Ovary (tissue), 7 donors: ENCODE measurements at regions not wholly inside any gene's neighbourhood (a gene's known extent, or its start where the extent isn't known, plus 50 kb on each side); places are given as distances from the start of the nearest gene placed in this dataset.
A peak's percentile ranks its signal among the peaks of the same experiment; 100 is the strongest.

Experiments
- DNase-seq, 5 donors: peaks; one replicate each; pipeline ENCODE4 v3.0.0-alpha.2; 2019 to 2020
- H3K27ac ChIP-seq, 2 donors: fragments of 200-600 bp; one replicate each; pipeline versions ENCODE4 v1.5.1 to v1.8.0; 2019 to 2022
- H3K27me3 ChIP-seq: fragments of 200-600 bp; one replicate; pipeline ENCODE4 v1.8.0; 2022
- H3K36me3 ChIP-seq: fragments of 200-600 bp; sonication (generic); one replicate; pipeline ENCODE4 v1.5.1; 2019
- H3K4me1 ChIP-seq: one replicate; pipeline ENCODE4 v1.8.1; 2013; ENCODE audit warnings: mild to moderate bottlenecking, moderate library complexity; ENCODE audit not compliant: insufficient read depth
- H3K4me3 ChIP-seq: fragments of 200-600 bp; sonication (generic); one replicate; pipeline ENCODE4 v1.5.1; 2017
- H3K9me3 ChIP-seq, 2 donors: fragments of 200-600 bp in 1 of 2; sonication (generic) in 1 of 2; one replicate each; pipeline versions ENCODE4 v1.5.1 to v1.8.1; 2013 to 2019; ENCODE audit warnings: mild to moderate bottlenecking in 1 of 2, moderate library complexity in 1 of 2
- EP300 ChIP-seq: sonication (generic); formaldehyde crosslinking; IDR thresholded peaks from one replicate; pipeline ENCODE4 v1.6.1; 2017; ENCODE audit warnings: antibody characterized with exemption
- POLR2A ChIP-seq: fragments of 450-650 bp; IDR thresholded peaks from one replicate; pipeline ENCODE4 v1.6.1; 2017; ENCODE audit warnings: antibody characterized with exemption, mild to moderate bottlenecking, moderate library complexity
- WGBS, 3 donors: extraction: QIAGEN DNeasy Blood & Tissue Kit in 1 of 3; methylation state at CpG; one replicate each; pipeline versions ENCODE4 v1.1.5 to v1.1.7; 2013 to 2017; 5-methylcytosine and 5-hydroxymethylcytosine counted together
- intact Hi-C, 4 donors: fragments of 100-400 bp; cut with DNase I; formaldehyde crosslinking; loops; one replicate each; pipeline versions ENCODE4 v1.11.0 to v1.15.1; 2022 to 2023
- TF ChIP-seq, protein P1 (sequence below), 3 donors: fragments of 450-650 bp in 2 of 3; fragments of 200-600 bp in 1 of 3; IDR thresholded peaks; one replicate each; pipeline versions ENCODE4 v1.5.1 to v1.8.0; 2016 to 2022; ENCODE audit warnings: antibody characterized with exemption in 3 of 3, mild to moderate bottlenecking in 1 of 3
- donor health status: DM: no; HTN: no; CAD: no; lungs with moderate emphysema.
- donor health status: DM: no; HTN: no; CAD: no.
- donor health status: Bipolar disorder and iron deficiency.
- donor health status: DM: no; HTN: no; CAD: no.
- donor health status: DM: yes; HTN: yes; CAD: no.

DNA sequence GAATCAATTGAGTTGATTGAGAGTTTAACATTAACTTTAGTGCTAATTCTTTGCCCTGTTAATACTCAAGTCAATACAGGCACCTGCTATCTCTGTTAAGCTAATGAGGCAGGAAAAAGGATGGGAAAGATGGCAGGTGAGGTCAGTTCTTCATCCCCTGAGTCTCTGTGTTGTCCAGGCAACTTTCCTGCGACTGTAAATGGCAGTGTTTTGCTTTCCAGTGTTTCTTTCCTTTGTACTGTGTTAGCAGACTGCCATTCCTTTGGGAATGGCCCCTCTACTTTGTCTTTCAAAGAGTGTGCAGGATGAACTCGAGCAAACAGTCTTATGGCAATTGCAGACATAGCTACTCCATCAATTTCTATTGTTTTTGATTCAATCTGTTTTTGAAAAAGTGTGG is 202.2 kb upstream of the VLDLR start:
- no peak for TF ChIP-seq POLR2A
- no peak for TF ChIP-seq EP300
- H3K36me3 ChIP-seq = no peaks in the 10 kb centered on the region
- intact Hi-C loops = loop anchor here in 2 of 4 donors (5.0 to 10.0 kb wide), 2 partner anchors 55 to 203 kb away; partner anchors contain the start of gene VLDLR (in 1 of the 2)
- DNase-seq = no peak
- no peaks in the 10 kb centered on the region for H3K9me3 ChIP-seq
- 43 to 77% (median 64%) methylated on average over 2 of the region's 2 CpGs for WGBS, 3 donors
- H3K4me1 ChIP-seq = peaks cover 9% of the 10 kb centered on the region
- H3K27ac ChIP-seq = peak overlapping the region in 1 of 2 donors; percentile 77
- H3K4me3 ChIP-seq = no peak overlapping the region
- no peaks in the 10 kb centered on the region for H3K27me3 ChIP-seq

DNA sequence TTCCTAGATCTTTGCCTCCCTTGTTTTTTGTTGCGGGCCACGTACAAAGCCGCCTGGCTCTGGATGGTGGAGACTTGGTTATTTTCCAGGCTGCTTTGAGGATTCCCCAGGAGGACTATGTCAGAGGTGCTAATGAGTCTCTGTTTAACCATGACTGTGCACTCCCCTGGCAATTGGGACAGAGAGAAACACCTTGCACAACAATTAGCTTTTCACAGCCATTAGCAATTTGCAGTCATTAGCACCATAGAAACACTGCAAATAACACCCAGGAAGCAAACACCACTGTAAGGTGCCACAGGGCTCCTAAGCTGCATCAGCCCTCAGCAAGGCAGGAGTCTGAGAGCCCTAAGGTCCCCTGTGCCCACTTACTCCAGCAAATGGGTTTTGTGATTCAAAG is 201.0 kb upstream of the VLDLR start:
- Histone ChIP-seq H3K36me3 (no peaks in the 10 kb centered on the region), H3K27me3 (no peaks in the 10 kb centered on the region), H3K4me3 (no peak overlapping the region), H3K4me1 (peaks cover 13% of the 10 kb centered on the region), H3K27ac (peak overlapping the region in 1 of 2 donors; percentile 59), H3K9me3 (no peaks in the 10 kb centered on the region)
- intact Hi-C loops = loop anchor here in 2 of 4 donors (5.0 to 10.0 kb wide), 6 partner anchors 156 to 406 kb away; partner anchors contain the start of genes SMARCA2 (in 1 of the 2) and VLDLR (in 1 of the 2)
- 21 to 64% (median 39%) methylated on average over 3 of the region's 3 CpGs for WGBS, 3 donors
- TF ChIP-seq, protein P1, sequence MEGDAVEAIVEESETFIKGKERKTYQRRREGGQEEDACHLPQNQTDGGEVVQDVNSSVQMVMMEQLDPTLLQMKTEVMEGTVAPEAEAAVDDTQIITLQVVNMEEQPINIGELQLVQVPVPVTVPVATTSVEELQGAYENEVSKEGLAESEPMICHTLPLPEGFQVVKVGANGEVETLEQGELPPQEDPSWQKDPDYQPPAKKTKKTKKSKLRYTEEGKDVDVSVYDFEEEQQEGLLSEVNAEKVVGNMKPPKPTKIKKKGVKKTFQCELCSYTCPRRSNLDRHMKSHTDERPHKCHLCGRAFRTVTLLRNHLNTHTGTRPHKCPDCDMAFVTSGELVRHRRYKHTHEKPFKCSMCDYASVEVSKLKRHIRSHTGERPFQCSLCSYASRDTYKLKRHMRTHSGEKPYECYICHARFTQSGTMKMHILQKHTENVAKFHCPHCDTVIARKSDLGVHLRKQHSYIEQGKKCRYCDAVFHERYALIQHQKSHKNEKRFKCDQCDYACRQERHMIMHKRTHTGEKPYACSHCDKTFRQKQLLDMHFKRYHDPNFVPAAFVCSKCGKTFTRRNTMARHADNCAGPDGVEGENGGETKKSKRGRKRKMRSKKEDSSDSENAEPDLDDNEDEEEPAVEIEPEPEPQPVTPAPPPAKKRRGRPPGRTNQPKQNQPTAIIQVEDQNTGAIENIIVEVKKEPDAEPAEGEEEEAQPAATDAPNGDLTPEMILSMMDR (IDR thresholded peaks at IDR 0.05) = no peak
- TF ChIP-seq POLR2A (no peak), EP300 (no peak)
- DNase-seq = no peak

DNA sequence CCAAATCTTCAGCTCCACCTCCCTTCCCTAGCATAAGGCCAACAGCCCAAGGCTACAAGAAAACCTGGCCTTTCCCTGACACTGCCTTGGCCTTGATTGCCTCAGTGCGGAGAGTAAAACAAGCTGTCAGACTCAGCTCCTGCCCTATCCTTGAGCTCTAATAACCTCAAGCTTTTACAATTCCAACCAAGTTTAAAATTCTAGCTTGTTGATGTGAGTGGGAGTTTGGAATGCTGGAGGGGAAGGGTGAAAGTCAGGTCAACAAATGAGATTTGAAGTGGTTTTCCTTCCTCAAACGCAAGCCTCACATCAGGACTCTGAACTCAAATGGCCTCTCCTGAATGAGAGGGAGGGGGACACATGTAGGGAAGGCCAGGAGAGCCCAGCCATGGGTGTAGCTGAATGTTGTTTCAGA is 197.0 kb upstream of the VLDLR start:
- DNase-seq = peak; percentile 79 to 87 (median 85)
- TF ChIP-seq, protein P1 (IDR thresholded peaks at IDR 0.05) = no peak
- no peak for TF ChIP-seq POLR2A
- no peak for TF ChIP-seq EP300
- peaks cover 9% of the 10 kb centered on the region for H3K4me1 ChIP-seq
- H3K4me3 ChIP-seq = no peak overlapping the region
- no peaks in the 10 kb centered on the region for H3K9me3 ChIP-seq
- H3K27ac ChIP-seq = peak overlapping the region in 1 of 2 donors; percentile 87
- intact Hi-C loops = loop anchor here in 2 of 4 donors (5.0 to 10.0 kb wide), 6 partner anchors 160 to 410 kb away; partner anchors contain the start of genes SMARCA2 (in 1 of the 2) and VLDLR (in 1 of the 2)
- H3K36me3 ChIP-seq = no peaks in the 10 kb centered on the region
- H3K27me3 ChIP-seq = no peaks in the 10 kb centered on the region
- WGBS, 3 donors = 0 to 5% (median 2%) methylated on average over 2 of the region's 2 CpGs

DNA sequence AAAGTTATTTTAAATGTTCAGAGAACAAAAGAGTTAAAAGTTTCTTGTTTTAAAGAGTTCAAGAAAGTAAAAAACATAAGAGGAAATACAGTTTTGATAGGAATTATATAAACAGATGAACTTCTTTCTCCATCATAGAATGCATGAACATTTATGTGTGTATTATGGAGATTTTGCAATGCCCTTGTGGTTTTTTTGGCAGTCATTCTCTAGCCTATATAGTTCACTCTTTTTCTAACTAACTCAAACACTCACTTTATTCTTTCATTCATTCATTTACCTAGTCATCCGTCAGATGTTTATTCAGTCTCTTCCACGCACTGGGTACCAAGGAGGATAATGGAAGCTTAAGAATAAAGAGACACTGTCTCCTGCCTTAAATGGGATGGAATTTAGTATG is 195.9 kb upstream of the VLDLR start:
- WGBS, 3 donors = 69 to 88% (median 73%) methylated on average over 2 of the region's 2 CpGs

More for the DNA sequence above, 195.9 kb upstream of the VLDLR start:
- no peak for TF ChIP-seq POLR2A
- TF ChIP-seq EP300 = no peak
- TF ChIP-seq, protein P1 (IDR thresholded peaks at IDR 0.05) = no peak
- no peak for DNase-seq
- Histone ChIP-seq H3K36me3 (no peaks in the 10 kb centered on the region), H3K4me1 (peaks cover 9% of the 10 kb centered on the region), H3K9me3 (no peaks in the 10 kb centered on the region), H3K27me3 (no peaks in the 10 kb centered on the region), H3K27ac (peak overlapping the region in 1 of 2 donors; percentile 87), H3K4me3 (no peak overlapping the region)
- intact Hi-C loops = loop anchor here in 2 of 4 donors (10.0 kb wide), 5 partner anchors 161 to 411 kb away; partner anchors contain the start of genes SMARCA2 (in 1 of the 2) and VLDLR (in 1 of the 2)
